ENCODE measurements at regions not wholly inside any gene's neighbourhood (a gene's known extent, or its start where the extent isn't known, plus 50 kb on each side); places are given as distances from the start of the nearest gene placed in this dataset.

- no peaks in the 10 kb centered on the region for H3K79me2 ChIP-seq
- no peak overlapping the region for H3K9ac ChIP-seq
- no peak overlapping the region for H3K4me2 ChIP-seq (ENCODE audit: low read length)
- no peak overlapping the region for H3K4me3 ChIP-seq (ENCODE audit: low read depth, low read length)
- H2AFZ ChIP-seq, result no peak overlapping the region
- no peak overlapping the region for H3K27ac ChIP-seq
- no peaks in the 10 kb centered on the region for H3K9me3 ChIP-seq (ENCODE audit: control insufficient read depth, low read length)
- TF ChIP-seq CTCF (IDR thresholded peaks at IDR 0.05), result no peak
- H3K27me3 ChIP-seq (ENCODE audit: control insufficient read depth, insufficient read depth, low read length), result no peaks in the 10 kb centered on the region
- no peaks in the 10 kb centered on the region for H3K4me1 ChIP-seq
- no peaks in the 10 kb centered on the region for H3K36me3 ChIP-seq (ENCODE audit: control insufficient read depth, insufficient read depth, low read length)
Measured at GRCh38 chr2:145095641-145096435, 575.9 kb upstream of the ZEB2 start.

- H2AFZ ChIP-seq, result no peak overlapping the region
- no peaks in the 10 kb centered on the region for H3K36me3 ChIP-seq (ENCODE audit: control insufficient read depth, insufficient read depth, low read length)
- H3K9me3 ChIP-seq (ENCODE audit: control insufficient read depth, low read length), result no peaks in the 10 kb centered on the region
- no peak overlapping the region for H3K27ac ChIP-seq
- no peaks in the 10 kb centered on the region for H3K4me1 ChIP-seq
- H3K4me3 ChIP-seq (ENCODE audit: low read depth, low read length), result no peak overlapping the region
- no peak overlapping the region for H3K4me2 ChIP-seq (ENCODE audit: low read length)
- no peaks in the 10 kb centered on the region for H3K27me3 ChIP-seq (ENCODE audit: control insufficient read depth, insufficient read depth, low read length)
- no peak for TF ChIP-seq CTCF (IDR thresholded peaks at IDR 0.05)
- H3K79me2 ChIP-seq, result no peaks in the 10 kb centered on the region
- no peak overlapping the region for H3K9ac ChIP-seq
Measured at GRCh38 chr2:145094370-145094769, 574.5 kb upstream of the ZEB2 start.

- H3K4me2 ChIP-seq (ENCODE audit: low read length), result no peak overlapping the region
- H3K4me1 ChIP-seq, result no peaks in the 10 kb centered on the region
- H3K36me3 ChIP-seq (ENCODE audit: control insufficient read depth, insufficient read depth, low read length), result no peaks in the 10 kb centered on the region
- H3K27ac ChIP-seq, result no peak overlapping the region
- H3K9ac ChIP-seq, result no peak overlapping the region
- no peak for TF ChIP-seq CTCF (IDR thresholded peaks at IDR 0.05)
- no peak overlapping the region for H3K4me3 ChIP-seq (ENCODE audit: low read depth, low read length)
- H3K79me2 ChIP-seq, result no peaks in the 10 kb centered on the region
- no peaks in the 10 kb centered on the region for H3K27me3 ChIP-seq (ENCODE audit: control insufficient read depth, insufficient read depth, low read length)
- H2AFZ ChIP-seq, result no peak overlapping the region
- no peaks in the 10 kb centered on the region for H3K9me3 ChIP-seq (ENCODE audit: control insufficient read depth, low read length)
Measured at GRCh38 chr2:145091967-145092366, 572.0 kb upstream of the ZEB2 start.

- Histone ChIP-seq H3K27ac (no peak overlapping the region), H3K9me3 (ENCODE audit: control insufficient read depth, low read length) (no peaks in the 10 kb centered on the region), H3K9ac (no peak overlapping the region), H3K4me1 (no peaks in the 10 kb centered on the region), H3K36me3 (ENCODE audit: control insufficient read depth, insufficient read depth, low read length) (no peaks in the 10 kb centered on the region), H3K4me2 (ENCODE audit: low read length) (no peak overlapping the region), H2AFZ (no peak overlapping the region), H3K27me3 (ENCODE audit: control insufficient read depth, insufficient read depth, low read length) (no peaks in the 10 kb centered on the region), H3K79me2 (no peaks in the 10 kb centered on the region), H3K4me3 (ENCODE audit: low read depth, low read length) (no peak overlapping the region)
- no peak for TF ChIP-seq CTCF (IDR thresholded peaks at IDR 0.05)
Measured at GRCh38 chr2:145090841-145091761, 571.2 kb upstream of the ZEB2 start.

Measured in parathyroid adenoma (tissue), 2 donors.